MM.1S (cell line): ENCODE measurements at regions not wholly inside any gene's neighbourhood (a gene's known extent, or its start where the extent isn't known, plus 50 kb on each side); places are given as distances from the start of the nearest gene placed in this dataset.

Experiments
- EZH2 ChIP-seq: fragments of 300-600 bp; sonication (generic); optimal IDR thresholded peaks from 2 replicates; pipeline ENCODE3; 2017; ENCODE audit warnings: low read depth, mild to moderate bottlenecking, antibody characterized with exemption, low read length, mixed read lengths
- TF ChIP-seq, protein P1 (sequence below): fragments of 300-600 bp; sonication (generic); IDR thresholded peaks from 2 replicates; pipeline ENCODE4 v1.5.1; 2016; ENCODE audit warnings: antibody characterized with exemption, low read length, mixed read lengths

DNA sequence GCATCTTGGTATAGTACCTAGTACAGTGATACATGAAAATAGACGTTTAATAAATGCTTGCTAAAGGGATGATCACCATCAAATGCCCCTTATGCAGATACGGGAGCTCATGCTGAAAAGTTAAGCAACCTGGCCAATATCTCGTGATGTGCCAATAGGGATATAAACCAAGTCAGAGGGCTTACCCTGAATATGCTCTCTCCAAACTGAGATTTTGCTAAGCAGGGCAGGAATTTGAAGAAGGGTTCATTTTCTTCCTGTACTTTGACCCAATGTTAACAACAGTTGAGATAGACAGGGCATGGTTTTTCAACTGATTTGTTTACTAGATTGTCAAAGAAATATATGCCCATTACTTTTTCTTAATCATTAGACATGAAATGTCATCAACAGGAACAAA lies 219.3 kb upstream of the PREP start:
- TF ChIP-seq EZH2: no peak
- TF ChIP-seq, protein P1, sequence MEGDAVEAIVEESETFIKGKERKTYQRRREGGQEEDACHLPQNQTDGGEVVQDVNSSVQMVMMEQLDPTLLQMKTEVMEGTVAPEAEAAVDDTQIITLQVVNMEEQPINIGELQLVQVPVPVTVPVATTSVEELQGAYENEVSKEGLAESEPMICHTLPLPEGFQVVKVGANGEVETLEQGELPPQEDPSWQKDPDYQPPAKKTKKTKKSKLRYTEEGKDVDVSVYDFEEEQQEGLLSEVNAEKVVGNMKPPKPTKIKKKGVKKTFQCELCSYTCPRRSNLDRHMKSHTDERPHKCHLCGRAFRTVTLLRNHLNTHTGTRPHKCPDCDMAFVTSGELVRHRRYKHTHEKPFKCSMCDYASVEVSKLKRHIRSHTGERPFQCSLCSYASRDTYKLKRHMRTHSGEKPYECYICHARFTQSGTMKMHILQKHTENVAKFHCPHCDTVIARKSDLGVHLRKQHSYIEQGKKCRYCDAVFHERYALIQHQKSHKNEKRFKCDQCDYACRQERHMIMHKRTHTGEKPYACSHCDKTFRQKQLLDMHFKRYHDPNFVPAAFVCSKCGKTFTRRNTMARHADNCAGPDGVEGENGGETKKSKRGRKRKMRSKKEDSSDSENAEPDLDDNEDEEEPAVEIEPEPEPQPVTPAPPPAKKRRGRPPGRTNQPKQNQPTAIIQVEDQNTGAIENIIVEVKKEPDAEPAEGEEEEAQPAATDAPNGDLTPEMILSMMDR: no peak
